SU-DHL-6 (cell line): ENCODE measurements at regions not wholly inside any gene's neighbourhood (a gene's known extent, or its start where the extent isn't known, plus 50 kb on each side); places are given as distances from the start of the nearest gene placed in this dataset.

Source experiments
- H2AFZ ChIP-seq: fragments of 200-600 bp; sonication (generic); 2 replicates; pipeline ENCODE4 v1.6.1; 2014; ENCODE audit warnings: low read depth, mild to moderate bottlenecking, moderate library complexity, mixed read lengths, antibody characterized with exemption, low read length; ENCODE audit not compliant: severe bottlenecking
- H3F3A ChIP-seq: fragments of 200-600 bp; shearing (Covaris generic); 2 replicates; pipeline ENCODE4 v1.6.0; 2016; ENCODE audit warnings: antibody characterized with exemption, mild to moderate bottlenecking; ENCODE audit not compliant: insufficient read depth
- H3K27ac ChIP-seq: fragments of 200-600 bp; sonication (generic); 2 replicates; pipeline ENCODE4 v1.5.1; 2016; ENCODE audit warnings: low read depth, mild to moderate bottlenecking, low read length, moderate library complexity, mixed read lengths
- H3K27me3 ChIP-seq: fragments of 200-600 bp; sonication (generic), shearing (Covaris generic); 2 replicates; pipeline ENCODE4 v1.6.0; 2014; ENCODE audit warnings: mild to moderate bottlenecking, low read length
- H3K36me3 ChIP-seq: fragments of 200-600 bp; sonication (generic); 2 replicates; pipeline ENCODE4 v1.6.1; 2014; ENCODE audit warnings: mild to moderate bottlenecking, low read length, mixed read lengths
- H3K4me2 ChIP-seq: fragments of 300-600, 200-600 bp; shearing (Covaris generic), sonication (generic); 2 replicates; pipeline ENCODE4 v1.6.0; 2014; ENCODE audit warnings: low read length, low read depth, mild to moderate bottlenecking; ENCODE audit not compliant: poor library complexity, severe bottlenecking
- H3K4me3 ChIP-seq: fragments of 200-600 bp; sonication (generic); 2 replicates; pipeline ENCODE4 v1.5.1; 2014; ENCODE audit warnings: antibody characterized with exemption, low read length, mild to moderate bottlenecking, mixed read lengths; ENCODE audit not compliant: insufficient read depth, poor library complexity, severe bottlenecking
- H3K79me2 ChIP-seq: fragments of 200-600 bp; sonication (generic); 2 replicates; pipeline ENCODE4 v1.6.1; 2014; ENCODE audit warnings: mild to moderate bottlenecking, low read length, moderate library complexity; ENCODE audit not compliant: insufficient read depth
- H3K9ac ChIP-seq: fragments of 200-600 bp; sonication (generic); 2 replicates; pipeline ENCODE4 v1.7.0; 2014; ENCODE audit warnings: mild to moderate bottlenecking, low read length
- H3K9me2 ChIP-seq: fragments of 200-600 bp; sonication (generic); replicated peaks from 2 replicates; pipeline ENCODE4 v1.6.1; 2014; ENCODE audit warnings: low read length; ENCODE audit not compliant: insufficient read depth
- H3K9me3 ChIP-seq: fragments of 200-600 bp; sonication (generic); 2 replicates; pipeline ENCODE4 v1.6.1; 2014; ENCODE audit warnings: low read length, mixed read lengths; ENCODE audit not compliant: insufficient read depth
- H4K20me1 ChIP-seq: fragments of 200-600 bp; sonication (generic); 2 replicates; pipeline ENCODE4 v1.6.1; 2014; ENCODE audit warnings: low read depth, mild to moderate bottlenecking, antibody characterized with exemption, low read length, moderate library complexity, mixed read lengths
- EZH2phosphoT487 ChIP-seq: fragments of 200-600 bp; sonication (generic), shearing (Covaris generic); conservative IDR thresholded peaks from 2 replicates; pipeline ENCODE4 v1.6.1; 2018; ENCODE audit warnings: mild to moderate bottlenecking, antibody characterized with exemption, low read length, moderate library complexity, mixed read lengths
- TF ChIP-seq, protein P1 (sequence below): fragments of 200-600 bp; sonication (generic); IDR thresholded peaks from one replicate; pipeline ENCODE4 v1.5.1; 2017; ENCODE audit warnings: antibody characterized with exemption, mild to moderate bottlenecking, low read length, moderate library complexity; ENCODE audit not compliant: insufficient read depth, poor library complexity, severe bottlenecking

GRCh38 chr6:114888241-114888640 is 545.4 kb upstream of the HS3ST5 start:
- Histone ChIP-seq H3K4me3 (no peak overlapping the region), H3K79me2 (no peaks in the 10 kb centered on the region), H3K4me2 (no peak overlapping the region), H4K20me1 (no peaks in the 10 kb centered on the region), H3K36me3 (no peaks in the 10 kb centered on the region), H3K27me3 (no peaks in the 10 kb centered on the region), H3F3A (no peaks in the 10 kb centered on the region), H3K27ac (no peak overlapping the region), H3K9me2 (no peaks in the 10 kb centered on the region), H3K9ac (no peak overlapping the region), H2AFZ (no peak overlapping the region), H3K9me3 (no peaks in the 10 kb centered on the region)
- TF ChIP-seq, protein P1, sequence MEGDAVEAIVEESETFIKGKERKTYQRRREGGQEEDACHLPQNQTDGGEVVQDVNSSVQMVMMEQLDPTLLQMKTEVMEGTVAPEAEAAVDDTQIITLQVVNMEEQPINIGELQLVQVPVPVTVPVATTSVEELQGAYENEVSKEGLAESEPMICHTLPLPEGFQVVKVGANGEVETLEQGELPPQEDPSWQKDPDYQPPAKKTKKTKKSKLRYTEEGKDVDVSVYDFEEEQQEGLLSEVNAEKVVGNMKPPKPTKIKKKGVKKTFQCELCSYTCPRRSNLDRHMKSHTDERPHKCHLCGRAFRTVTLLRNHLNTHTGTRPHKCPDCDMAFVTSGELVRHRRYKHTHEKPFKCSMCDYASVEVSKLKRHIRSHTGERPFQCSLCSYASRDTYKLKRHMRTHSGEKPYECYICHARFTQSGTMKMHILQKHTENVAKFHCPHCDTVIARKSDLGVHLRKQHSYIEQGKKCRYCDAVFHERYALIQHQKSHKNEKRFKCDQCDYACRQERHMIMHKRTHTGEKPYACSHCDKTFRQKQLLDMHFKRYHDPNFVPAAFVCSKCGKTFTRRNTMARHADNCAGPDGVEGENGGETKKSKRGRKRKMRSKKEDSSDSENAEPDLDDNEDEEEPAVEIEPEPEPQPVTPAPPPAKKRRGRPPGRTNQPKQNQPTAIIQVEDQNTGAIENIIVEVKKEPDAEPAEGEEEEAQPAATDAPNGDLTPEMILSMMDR = no peak
- no peak for TF ChIP-seq EZH2phosphoT487

DNA sequence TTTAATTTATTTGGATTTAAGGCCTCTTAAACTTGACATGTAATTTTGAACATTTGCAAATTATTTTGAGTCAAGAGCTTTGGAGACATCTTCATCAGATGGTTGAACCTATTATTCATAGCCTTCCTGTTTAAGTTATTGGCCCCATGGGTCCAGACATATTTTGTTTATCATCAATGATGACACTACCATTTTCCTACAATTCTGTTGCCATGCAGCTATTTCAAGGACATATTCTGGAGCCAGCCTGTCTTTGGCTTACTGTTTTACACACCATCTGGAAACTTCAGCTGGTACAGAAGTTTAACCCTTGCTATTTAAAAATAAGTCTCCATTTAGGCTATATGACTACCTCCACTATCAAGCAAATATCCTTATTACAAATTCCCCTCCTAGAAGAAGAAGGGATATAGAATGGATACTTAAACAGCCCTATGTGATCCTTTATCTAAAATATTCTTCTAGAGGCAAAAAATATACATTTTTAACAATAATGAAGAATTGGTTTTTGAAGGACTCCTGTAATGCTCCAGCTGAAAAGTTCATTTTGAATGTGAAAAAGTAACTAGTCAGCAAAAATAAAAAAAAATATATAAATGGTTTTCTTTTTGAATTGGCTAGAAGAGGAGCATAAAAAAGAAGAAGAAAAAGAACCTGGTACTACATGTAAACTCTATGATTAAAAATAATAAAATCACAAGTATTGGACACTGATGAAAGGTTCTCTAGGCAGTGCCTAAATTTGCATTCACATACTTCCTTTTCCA is 544.0 kb upstream of the HS3ST5 start:
- no peaks in the 10 kb centered on the region for H3K27me3 ChIP-seq
- H2AFZ ChIP-seq = no peak overlapping the region
- no peak overlapping the region for H3K4me2 ChIP-seq
- TF ChIP-seq EZH2phosphoT487 = no peak
- TF ChIP-seq, protein P1 = no peak
- no peaks in the 10 kb centered on the region for H4K20me1 ChIP-seq
- no peaks in the 10 kb centered on the region for H3K9me3 ChIP-seq
- H3K79me2 ChIP-seq = no peaks in the 10 kb centered on the region
- H3K27ac ChIP-seq = no peak overlapping the region
- no peaks in the 10 kb centered on the region for H3K36me3 ChIP-seq
- no peak overlapping the region for H3K4me3 ChIP-seq
- H3K9me2 ChIP-seq = no peaks in the 10 kb centered on the region
- H3F3A ChIP-seq = no peaks in the 10 kb centered on the region
- H3K9ac ChIP-seq = no peak overlapping the region

DNA sequence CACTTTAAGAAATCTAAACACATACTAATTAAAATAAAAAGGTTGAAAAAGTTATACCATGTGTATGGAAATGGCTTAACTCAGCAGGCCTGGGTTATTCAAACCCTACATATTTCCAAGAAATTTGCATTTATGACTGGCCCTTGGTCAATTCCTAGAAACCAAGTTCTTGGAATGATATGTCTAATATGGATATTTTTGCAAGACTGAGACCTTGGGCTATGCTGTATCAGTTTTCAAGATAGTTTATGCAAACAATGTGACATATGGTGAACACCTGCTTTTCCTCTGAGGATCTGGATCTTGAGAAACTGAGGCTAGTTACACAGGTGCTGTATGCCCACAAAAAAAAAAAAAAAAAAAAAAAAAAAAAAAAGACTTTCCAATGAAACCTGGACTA is 536.9 kb upstream of the HS3ST5 start:
- Histone ChIP-seq H3F3A (no peaks in the 10 kb centered on the region), H3K27ac (no peak overlapping the region), H3K79me2 (no peaks in the 10 kb centered on the region), H3K4me3 (no peak overlapping the region), H3K9me3 (no peaks in the 10 kb centered on the region), H3K9me2 (no peaks in the 10 kb centered on the region), H3K4me2 (no peak overlapping the region), H4K20me1 (no peaks in the 10 kb centered on the region), H3K27me3 (no peaks in the 10 kb centered on the region), H2AFZ (no peak overlapping the region), H3K36me3 (no peaks in the 10 kb centered on the region), H3K9ac (no peak overlapping the region)
- TF ChIP-seq, protein P1 = no peak
- no peak for TF ChIP-seq EZH2phosphoT487
